HUES64 (cell line): ENCODE measurements at regions not wholly inside any gene's neighbourhood (a gene's known extent, or its start where the extent isn't known, plus 50 kb on each side); places are given as distances from the start of the nearest gene placed in this dataset.

ENCODE experiments used
- H3K27ac ChIP-seq: 2 replicates; pipeline ENCODE4 v1.7.0; 2013; ENCODE audit warnings: low read depth, low read length, inconsistent platforms
- H3K27me3 ChIP-seq: 2 replicates; pipeline ENCODE4 v1.6.1; 2013; ENCODE audit warnings: mild to moderate bottlenecking, low read length; ENCODE audit not compliant: insufficient read depth
- H3K36me3 ChIP-seq: 2 replicates; pipeline ENCODE4 v1.6.1; 2013; ENCODE audit warnings: mild to moderate bottlenecking, low read length; ENCODE audit not compliant: insufficient read depth
- H3K4me1 ChIP-seq: 2 replicates; pipeline ENCODE4 v1.6.1; 2013; ENCODE audit warnings: mild to moderate bottlenecking, low read length, moderate library complexity; ENCODE audit not compliant: insufficient read depth
- H3K4me3 ChIP-seq: 2 replicates; pipeline ENCODE4 v1.5.1; 2013; ENCODE audit warnings: mild to moderate bottlenecking, low read length, moderate library complexity
- H3K9ac ChIP-seq: 2 replicates; pipeline ENCODE4 v1.6.1; 2013; ENCODE audit warnings: mild to moderate bottlenecking, low read depth, low read length
- H3K9me3 ChIP-seq: 2 replicates; pipeline ENCODE4 v1.6.1; 2013; ENCODE audit warnings: low read depth, low read length; ENCODE audit not compliant: insufficient read depth
- WGBS: fragments of 150-250, 120-280 bp; methylation state at CpG from one replicate; pipeline ENCODE4 v1.1.7; 2013; ENCODE audit warnings: missing lambda C conversion rate; 5-methylcytosine and 5-hydroxymethylcytosine counted together

DNA sequence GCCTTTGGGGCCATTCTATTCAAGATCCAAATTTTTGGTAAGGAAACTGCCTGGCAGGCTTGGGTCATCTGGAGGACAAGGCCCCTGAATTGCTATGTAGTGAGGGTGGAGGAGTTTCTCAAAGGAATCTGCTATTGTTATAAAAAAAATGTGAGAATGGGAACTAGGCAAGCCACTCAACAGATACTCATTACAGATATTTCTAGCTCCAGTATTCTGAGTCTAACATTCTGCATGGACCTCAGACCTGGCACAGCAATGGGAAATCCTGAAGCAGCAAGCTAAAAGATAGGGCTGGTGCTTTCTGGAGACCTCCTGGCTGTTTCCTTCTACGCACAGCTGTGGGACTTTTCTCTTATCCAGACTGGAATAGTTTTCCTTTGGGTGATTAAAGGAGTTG, 430.7 kb upstream of the RBMS3 start:
- H3K9ac ChIP-seq: no peak overlapping the region
- H3K27me3 ChIP-seq: no peaks in the 10 kb centered on the region
- H3K4me3 ChIP-seq: no peak overlapping the region
- no peaks in the 10 kb centered on the region for H3K4me1 ChIP-seq
- 97% methylated on average over 1 of the region's 1 CpG for WGBS
- no peaks in the 10 kb centered on the region for H3K36me3 ChIP-seq
- H3K27ac ChIP-seq: no peak overlapping the region
- no peaks in the 10 kb centered on the region for H3K9me3 ChIP-seq

DNA sequence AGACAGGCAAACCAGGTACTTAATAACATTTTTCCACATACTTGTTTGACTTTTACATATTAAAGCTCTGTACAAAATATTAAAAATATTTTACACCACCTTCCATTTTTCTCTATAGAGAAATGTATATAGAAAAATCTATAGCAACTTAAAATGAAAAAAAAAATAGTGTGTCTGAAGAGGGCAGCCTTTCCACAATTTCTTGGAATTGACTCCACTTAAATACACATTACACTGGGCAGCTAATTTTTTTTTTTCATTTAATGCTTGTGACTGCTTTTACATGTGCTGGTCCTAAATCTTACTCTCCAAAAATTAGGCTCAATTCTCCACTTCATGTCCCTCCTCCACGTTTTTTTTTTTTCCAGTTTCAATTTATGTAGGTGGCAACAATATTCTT, 427.0 kb upstream of the RBMS3 start:
- no peaks in the 10 kb centered on the region for H3K36me3 ChIP-seq
- no peak overlapping the region for H3K4me3 ChIP-seq
- no peaks in the 10 kb centered on the region for H3K4me1 ChIP-seq
- H3K27me3 ChIP-seq: no peaks in the 10 kb centered on the region
- WGBS: 75% methylated on average over 1 of the region's 1 CpG
- H3K27ac ChIP-seq: no peak overlapping the region
- H3K9ac ChIP-seq: no peak overlapping the region
- H3K9me3 ChIP-seq: no peaks in the 10 kb centered on the region

DNA sequence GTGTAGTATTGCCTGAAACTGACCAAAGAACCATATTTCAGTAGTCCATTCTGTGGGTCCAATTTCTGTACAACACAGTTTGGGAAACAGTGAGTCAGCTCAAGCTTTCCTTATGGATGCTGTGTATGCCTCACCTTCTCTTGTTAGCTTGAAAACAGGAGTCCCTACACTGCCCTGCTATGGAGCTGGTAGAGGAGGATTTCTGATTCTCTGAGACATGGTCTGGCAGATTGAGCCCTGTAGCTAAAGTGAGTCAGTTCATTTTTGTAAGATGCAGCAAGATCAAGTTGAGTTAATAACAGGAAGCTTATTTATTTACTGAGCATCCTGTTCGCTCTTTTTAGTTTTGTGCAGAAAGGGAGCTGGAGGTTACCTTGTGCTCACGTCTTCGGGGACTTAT, 424.1 kb upstream of the RBMS3 start:
- H3K9me3 ChIP-seq: no peaks in the 10 kb centered on the region
- 94% methylated on average over 3 of the region's 3 CpGs for WGBS
- H3K9ac ChIP-seq: no peak overlapping the region
- no peak overlapping the region for H3K4me3 ChIP-seq
- H3K36me3 ChIP-seq: no peaks in the 10 kb centered on the region
- peaks cover 2% of the 10 kb centered on the region; the same call in 1 of the 2 replicates for H3K4me1 ChIP-seq
- no peaks in the 10 kb centered on the region for H3K27me3 ChIP-seq
- H3K27ac ChIP-seq: no peak overlapping the region

DNA sequence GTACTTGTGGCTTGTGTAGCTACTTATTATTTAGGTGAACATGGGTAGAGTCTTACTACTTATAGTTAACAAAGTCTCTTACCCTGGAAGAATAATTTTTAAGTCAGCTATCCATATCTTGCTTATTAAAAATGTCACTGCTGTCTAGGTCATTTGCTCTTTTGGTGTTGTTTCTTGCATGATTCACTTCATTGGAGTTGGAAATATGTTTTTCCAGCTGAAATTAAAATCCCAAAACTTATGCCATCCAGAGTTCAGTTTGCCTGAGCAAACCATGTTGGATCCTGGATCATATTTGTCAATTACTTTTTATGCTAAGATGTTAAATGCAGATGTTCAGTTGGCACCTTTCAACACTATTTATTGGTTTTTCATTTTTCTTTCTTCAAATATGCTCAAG, 421.0 kb upstream of the RBMS3 start:
- Histone ChIP-seq H3K36me3 (no peaks in the 10 kb centered on the region), H3K9ac (no peak overlapping the region), H3K9me3 (no peaks in the 10 kb centered on the region), H3K27ac (no peak overlapping the region), H3K4me1 (peaks cover 5% of the 10 kb centered on the region; the same call in 1 of the 2 replicates), H3K27me3 (no peaks in the 10 kb centered on the region), H3K4me3 (no peak overlapping the region)

DNA sequence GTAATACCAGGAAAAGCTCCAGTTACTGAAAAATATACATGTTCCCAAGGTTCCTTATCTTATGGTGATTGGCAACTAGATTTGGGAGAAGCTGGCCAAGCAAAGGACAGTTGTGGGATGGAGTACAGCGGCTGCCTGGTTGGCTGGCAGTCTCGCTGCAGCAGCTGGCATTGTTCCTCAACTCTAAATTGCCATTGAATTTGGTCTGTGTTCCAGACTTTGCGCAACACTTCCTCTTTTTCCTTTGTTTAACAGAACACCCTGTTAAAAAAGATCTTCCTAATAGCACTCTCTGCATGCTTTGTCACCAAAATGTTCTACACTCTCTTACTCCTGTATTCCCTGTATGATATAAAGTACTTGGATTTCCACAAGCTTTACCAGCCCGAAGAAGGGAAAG, 420.6 kb upstream of the RBMS3 start:
- WGBS: 99% methylated on average over 4 of the region's 4 CpGs
- Histone ChIP-seq H3K9me3 (no peaks in the 10 kb centered on the region), H3K4me3 (no peak overlapping the region), H3K9ac (no peak overlapping the region), H3K27me3 (no peaks in the 10 kb centered on the region), H3K4me1 (peaks cover 5% of the 10 kb centered on the region; the same call in 1 of the 2 replicates), H3K27ac (no peak overlapping the region), H3K36me3 (no peaks in the 10 kb centered on the region)

DNA sequence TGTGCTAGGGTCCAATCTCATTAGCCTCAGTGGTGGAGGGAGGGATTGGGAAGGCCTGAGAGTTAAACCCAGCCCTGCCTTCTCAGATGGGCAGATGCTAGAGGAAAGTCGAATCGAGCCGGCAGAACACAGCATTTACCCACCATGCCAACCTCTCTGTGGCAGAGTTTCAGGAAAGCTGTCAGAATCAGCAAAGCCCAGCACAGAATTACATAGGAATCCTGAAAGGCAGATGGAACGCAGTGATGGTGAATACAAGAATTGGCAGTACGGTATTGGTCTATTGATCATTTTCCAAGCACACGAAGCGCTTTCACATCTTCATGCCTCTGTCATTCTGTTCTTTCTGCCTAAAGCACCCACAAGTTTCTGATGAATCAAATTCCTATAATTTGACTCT, 417.7 kb upstream of the RBMS3 start:
- H3K4me1 ChIP-seq: peaks cover 10% of the 10 kb centered on the region
- H3K27ac ChIP-seq: no peak overlapping the region
- 93% methylated on average over 7 of the region's 7 CpGs for WGBS
- H3K9me3 ChIP-seq: no peaks in the 10 kb centered on the region
- no peak overlapping the region for H3K9ac ChIP-seq
- no peak overlapping the region for H3K4me3 ChIP-seq
- H3K27me3 ChIP-seq: no peaks in the 10 kb centered on the region
- no peaks in the 10 kb centered on the region for H3K36me3 ChIP-seq

DNA sequence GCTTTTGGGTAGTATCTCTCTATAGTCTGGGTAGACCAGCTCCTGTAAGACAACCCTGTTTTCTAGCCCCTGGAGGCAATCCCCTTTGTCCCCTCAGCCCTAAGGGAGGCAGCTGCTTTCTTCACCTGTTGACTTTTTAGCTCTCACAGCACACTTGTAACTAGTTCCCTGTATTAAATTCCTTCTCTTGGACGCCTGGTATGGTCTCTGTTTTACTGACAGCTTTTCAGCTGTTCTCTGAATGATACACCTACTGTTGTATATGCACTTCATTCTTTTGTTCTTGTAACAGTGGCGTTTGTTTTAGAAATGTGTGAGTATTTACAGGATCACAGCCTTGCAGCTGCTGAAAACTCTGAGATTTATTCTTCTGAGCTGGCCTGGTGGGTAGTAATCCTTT, 413.0 kb upstream of the RBMS3 start:
- no peak overlapping the region for H3K4me3 ChIP-seq
- H3K27me3 ChIP-seq: no peaks in the 10 kb centered on the region
- peaks cover 6% of the 10 kb centered on the region; the same call in 1 of the 2 replicates for H3K4me1 ChIP-seq
- H3K27ac ChIP-seq: no peak overlapping the region
- WGBS: 57% methylated on average over 2 of the region's 2 CpGs
- no peaks in the 10 kb centered on the region for H3K36me3 ChIP-seq
- no peaks in the 10 kb centered on the region for H3K9me3 ChIP-seq
- H3K9ac ChIP-seq: no peak overlapping the region

DNA sequence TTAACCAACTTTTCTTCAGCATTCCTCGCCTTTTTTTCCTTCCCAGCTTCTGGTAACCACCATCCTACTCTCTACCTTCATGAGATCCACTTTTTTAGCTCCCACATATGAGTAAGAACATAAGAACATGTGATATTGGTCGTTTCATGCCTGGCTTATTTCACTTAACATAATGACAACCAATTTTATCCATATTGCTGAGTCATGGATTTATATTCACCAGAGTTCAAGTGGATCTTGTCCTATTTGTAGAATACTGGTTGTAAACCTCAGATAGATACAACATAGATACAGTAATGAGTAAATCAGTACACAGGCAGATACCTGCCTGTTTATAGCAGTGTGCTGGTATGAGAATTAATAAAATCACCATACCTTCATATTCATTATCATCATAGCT, 412.0 kb upstream of the RBMS3 start:
- Histone ChIP-seq H3K27ac (no peak overlapping the region), H3K36me3 (no peaks in the 10 kb centered on the region), H3K9ac (no peak overlapping the region), H3K9me3 (no peaks in the 10 kb centered on the region), H3K27me3 (no peaks in the 10 kb centered on the region), H3K4me3 (no peak overlapping the region), H3K4me1 (peaks cover 6% of the 10 kb centered on the region; the same call in 1 of the 2 replicates)
- WGBS: 87% methylated on average over 2 of the region's 2 CpGs

DNA sequence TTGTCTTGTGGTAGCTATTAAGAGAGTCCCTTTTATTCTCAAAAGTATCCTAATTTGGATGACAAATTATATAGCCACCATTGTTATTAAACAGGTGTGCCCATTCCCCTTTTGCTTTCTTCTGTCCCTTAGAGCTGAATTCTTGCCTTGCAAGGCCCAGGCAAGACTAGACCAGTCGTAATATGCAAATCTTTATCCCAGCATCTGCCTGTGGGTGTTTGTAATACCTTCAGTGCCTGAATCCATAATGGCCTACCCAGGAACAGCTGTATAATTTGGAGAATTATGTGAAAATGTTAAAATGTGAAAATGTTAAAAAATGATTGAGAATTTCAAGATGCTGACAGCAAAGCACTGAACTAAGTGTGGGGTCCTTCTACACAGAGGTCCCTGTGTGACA, 403.0 kb upstream of the RBMS3 start:
- H3K36me3 ChIP-seq: no peaks in the 10 kb centered on the region
- no peak overlapping the region for H3K27ac ChIP-seq
- no peaks in the 10 kb centered on the region for H3K27me3 ChIP-seq
- H3K9ac ChIP-seq: no peak overlapping the region
- no peaks in the 10 kb centered on the region for H3K4me1 ChIP-seq
- WGBS: 76% methylated on average over 1 of the region's 1 CpG
- no peak overlapping the region for H3K4me3 ChIP-seq
- no peaks in the 10 kb centered on the region for H3K9me3 ChIP-seq

DNA sequence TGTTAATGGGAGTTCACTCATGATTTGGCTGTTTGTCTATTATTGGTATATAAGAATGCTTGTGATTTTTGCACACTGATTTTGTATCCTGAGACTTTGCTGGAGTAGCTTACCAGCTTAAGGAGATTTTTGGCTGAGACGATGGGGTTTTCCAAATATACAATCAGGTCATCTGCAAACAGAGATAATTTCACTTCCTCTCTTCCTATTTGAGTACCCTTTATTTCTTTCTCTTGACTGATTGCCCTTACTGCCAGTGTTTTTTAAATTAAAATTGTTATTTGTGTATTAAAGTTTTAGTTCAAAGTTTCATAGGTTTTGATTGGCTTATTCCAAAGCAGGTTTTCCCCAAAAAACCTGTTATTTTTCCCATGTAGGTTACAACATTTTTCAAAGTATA, 390.5 kb upstream of the RBMS3 start:
- H3K4me3 ChIP-seq: no peak overlapping the region
- H3K27me3 ChIP-seq: no peaks in the 10 kb centered on the region
- no peaks in the 10 kb centered on the region for H3K36me3 ChIP-seq
- WGBS: 100% methylated on average over 1 of the region's 1 CpG
- H3K27ac ChIP-seq: no peak overlapping the region
- H3K9ac ChIP-seq: no peak overlapping the region
- 0 out of 2 replicates have a peak, but pooled peaks cover 7% of the 10 kb centered on the region for H3K4me1 ChIP-seq
- no peaks in the 10 kb centered on the region for H3K9me3 ChIP-seq

DNA sequence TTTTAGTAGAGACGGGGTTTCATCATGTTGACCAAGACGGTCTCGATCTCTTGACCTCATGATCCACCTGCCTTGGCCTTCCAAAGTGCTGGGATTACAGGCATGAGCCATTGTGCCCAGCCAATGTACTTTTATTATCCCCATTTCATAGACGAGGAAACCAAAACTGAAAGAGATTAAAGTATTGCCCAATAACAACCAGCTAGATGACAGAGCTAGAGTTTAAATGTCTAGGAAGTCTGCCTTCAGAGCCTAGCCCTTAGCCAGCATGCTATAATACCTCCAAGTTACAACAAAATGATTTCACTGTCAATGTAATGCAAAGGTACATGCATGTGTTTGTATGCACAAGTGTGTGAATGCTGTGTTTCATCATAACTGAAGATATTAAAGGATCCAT, 389.4 kb upstream of the RBMS3 start:
- H3K9ac ChIP-seq: no peak overlapping the region
- no peaks in the 10 kb centered on the region for H3K9me3 ChIP-seq
- H3K36me3 ChIP-seq: no peaks in the 10 kb centered on the region
- 0 out of 2 replicates have a peak, but pooled peaks cover 6% of the 10 kb centered on the region for H3K4me1 ChIP-seq
- WGBS: 96% methylated on average over 4 of the region's 4 CpGs
- no peaks in the 10 kb centered on the region for H3K27me3 ChIP-seq
- no peak overlapping the region for H3K4me3 ChIP-seq
- H3K27ac ChIP-seq: no peak overlapping the region

DNA sequence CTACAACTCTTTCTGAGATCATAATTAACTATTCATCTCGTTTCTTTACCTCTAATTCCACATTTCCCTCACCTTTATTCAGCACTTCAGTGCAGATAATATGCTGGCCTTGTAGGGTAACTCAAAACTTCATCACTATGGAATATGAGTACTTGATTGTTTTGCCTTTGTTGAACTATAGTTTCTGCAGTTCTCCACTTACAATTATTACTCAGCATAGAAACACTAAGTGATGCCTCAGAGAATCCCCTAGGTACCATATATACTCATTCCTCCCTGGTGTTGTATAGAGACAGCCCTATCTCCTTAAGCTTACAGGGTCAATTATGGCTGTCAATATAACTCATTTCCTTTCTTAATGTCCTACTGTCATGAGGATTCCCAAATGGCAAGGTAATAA, 380.6 kb upstream of the RBMS3 start:
- 0 out of 2 replicates have a peak, but pooled peaks cover 4% of the 10 kb centered on the region for H3K9me3 ChIP-seq
- H3K27ac ChIP-seq: no peak overlapping the region
- WGBS: 68% methylated on average over 1 of the region's 1 CpG
- no peak overlapping the region for H3K4me3 ChIP-seq
- H3K4me1 ChIP-seq: no peaks in the 10 kb centered on the region
- no peak overlapping the region for H3K9ac ChIP-seq
- H3K27me3 ChIP-seq: no peaks in the 10 kb centered on the region
- H3K36me3 ChIP-seq: no peaks in the 10 kb centered on the region
